ENCODE measurements at regions not wholly inside any gene's neighbourhood (a gene's known extent, or its start where the extent isn't known, plus 50 kb on each side); places are given as distances from the start of the nearest gene placed in this dataset.

DNA sequence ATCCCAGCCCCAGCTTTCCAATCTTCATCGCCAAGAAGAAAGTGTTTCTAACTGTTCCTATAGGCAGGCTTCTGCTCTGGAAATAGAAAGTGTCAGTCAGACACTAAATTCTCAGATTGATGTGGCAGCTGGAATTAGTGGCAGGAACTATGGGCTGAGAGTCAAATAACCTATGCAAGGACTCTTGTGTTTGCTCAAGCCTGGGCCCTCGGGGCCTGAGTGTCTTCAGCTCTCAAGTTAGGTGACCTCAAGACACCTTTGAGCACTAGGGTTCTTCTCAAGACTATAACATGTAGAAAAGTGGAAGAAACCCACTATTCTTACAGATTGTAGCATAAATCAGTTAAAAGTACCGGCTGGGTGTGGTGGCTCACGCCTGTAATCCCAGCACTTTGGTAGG is 694.5 kb downstream of the RNF144A start:
- TF ChIP-seq, protein P1, sequence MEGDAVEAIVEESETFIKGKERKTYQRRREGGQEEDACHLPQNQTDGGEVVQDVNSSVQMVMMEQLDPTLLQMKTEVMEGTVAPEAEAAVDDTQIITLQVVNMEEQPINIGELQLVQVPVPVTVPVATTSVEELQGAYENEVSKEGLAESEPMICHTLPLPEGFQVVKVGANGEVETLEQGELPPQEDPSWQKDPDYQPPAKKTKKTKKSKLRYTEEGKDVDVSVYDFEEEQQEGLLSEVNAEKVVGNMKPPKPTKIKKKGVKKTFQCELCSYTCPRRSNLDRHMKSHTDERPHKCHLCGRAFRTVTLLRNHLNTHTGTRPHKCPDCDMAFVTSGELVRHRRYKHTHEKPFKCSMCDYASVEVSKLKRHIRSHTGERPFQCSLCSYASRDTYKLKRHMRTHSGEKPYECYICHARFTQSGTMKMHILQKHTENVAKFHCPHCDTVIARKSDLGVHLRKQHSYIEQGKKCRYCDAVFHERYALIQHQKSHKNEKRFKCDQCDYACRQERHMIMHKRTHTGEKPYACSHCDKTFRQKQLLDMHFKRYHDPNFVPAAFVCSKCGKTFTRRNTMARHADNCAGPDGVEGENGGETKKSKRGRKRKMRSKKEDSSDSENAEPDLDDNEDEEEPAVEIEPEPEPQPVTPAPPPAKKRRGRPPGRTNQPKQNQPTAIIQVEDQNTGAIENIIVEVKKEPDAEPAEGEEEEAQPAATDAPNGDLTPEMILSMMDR (conservative IDR thresholded peaks at IDR 0.05; ENCODE audit: low read depth, low read length), result no peak
- DNase-seq (ENCODE audit: low read depth), result no peak
- H3K4me3 ChIP-seq (ENCODE audit: low read depth, low read length), result no peak overlapping the region

DNA sequence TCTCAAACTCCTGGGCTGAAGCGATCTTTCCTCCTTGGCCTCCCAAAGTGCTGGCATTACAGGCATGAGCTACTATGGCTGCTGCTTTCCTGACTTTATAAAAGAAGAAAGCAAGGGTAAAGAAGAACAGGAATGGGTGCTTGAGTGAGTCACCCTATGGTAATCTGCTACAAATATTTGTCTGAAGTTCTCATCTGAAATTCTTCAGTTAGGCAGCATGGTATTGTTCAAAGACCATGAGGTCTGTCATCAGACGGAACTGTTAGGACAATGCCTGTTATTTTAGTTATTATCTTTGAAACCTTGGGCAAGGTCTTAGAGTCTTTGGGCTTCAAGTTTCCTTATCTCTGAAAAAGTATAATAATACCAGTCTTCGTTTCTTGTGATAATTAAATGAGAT is 695.8 kb downstream of the RNF144A start:
- no peak overlapping the region for H3K4me3 ChIP-seq (ENCODE audit: low read depth, low read length)
- DNase-seq (ENCODE audit: low read depth), result no peak
- TF ChIP-seq, protein P1 (conservative IDR thresholded peaks at IDR 0.05; ENCODE audit: low read depth, low read length), result no peak

GRCh38 chr2:7613831-7614230 is 696.6 kb downstream of the RNF144A start:
- H3K4me3 ChIP-seq (ENCODE audit: low read depth, low read length), result no peak overlapping the region
- no peak for DNase-seq (ENCODE audit: low read depth)
- TF ChIP-seq, protein P1 (conservative IDR thresholded peaks at IDR 0.05; ENCODE audit: low read depth, low read length), result no peak

DNA sequence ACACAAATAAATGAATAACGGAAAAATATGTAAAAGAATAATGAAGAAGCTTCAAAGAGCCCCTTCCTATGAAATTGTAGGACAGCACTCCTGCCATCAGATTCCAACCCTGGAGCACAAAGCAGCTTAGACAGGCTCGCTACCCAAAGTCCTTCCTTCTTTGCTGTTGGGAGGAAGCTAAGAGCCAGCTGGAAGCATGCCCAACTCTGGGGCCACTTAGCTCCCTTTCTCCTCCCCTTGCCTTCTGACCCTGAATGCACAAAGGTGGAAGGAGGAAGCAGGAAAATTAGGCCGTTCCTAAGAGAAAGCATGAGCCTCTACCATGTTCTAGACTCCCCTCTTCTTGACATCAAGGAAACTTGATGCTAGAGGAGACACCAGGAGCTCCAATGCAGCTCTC is 700.8 kb downstream of the RNF144A start:
- no peak overlapping the region for H3K4me3 ChIP-seq (ENCODE audit: low read depth, low read length)
- no peak for DNase-seq (ENCODE audit: low read depth)
- TF ChIP-seq, protein P1 (conservative IDR thresholded peaks at IDR 0.05; ENCODE audit: low read depth, low read length), result no peak

- TF ChIP-seq, protein P1 (conservative IDR thresholded peaks at IDR 0.05; ENCODE audit: low read depth, low read length), result no peak
- no peak for DNase-seq (ENCODE audit: low read depth)
- no peak overlapping the region for H3K4me3 ChIP-seq (ENCODE audit: low read depth, low read length)
These were observed 702.2 kb downstream of the RNF144A start for GRCh38 chr2:7619203-7619970.

- H3K4me3 ChIP-seq (ENCODE audit: low read depth, low read length), result no peak overlapping the region
- TF ChIP-seq, protein P1 (conservative IDR thresholded peaks at IDR 0.05; ENCODE audit: low read depth, low read length), result no peak
- DNase-seq (ENCODE audit: low read depth), result no peak
These were observed 703.0 kb downstream of the RNF144A start for GRCh38 chr2:7620255-7620654.

Measured in epithelial cell of proximal tubule (primary cell).